HPDE6-E6E7 (cell line): ENCODE measurements at regions not wholly inside any gene's neighbourhood (a gene's known extent, or its start where the extent isn't known, plus 50 kb on each side); places are given as distances from the start of the nearest gene placed in this dataset.

Experiments
- DNase-seq: peaks from one replicate; pipeline ENCODE4 v3.0.0; 2011; ENCODE audit warnings: missing footprints; ENCODE audit errors: extremely low spot score

GRCh38 chr16:86362155-86362849 lies 148.0 kb upstream of the FOXF1 start:
- DNase-seq = no peak

GRCh38 chr16:86363057-86363490 lies 147.3 kb upstream of the FOXF1 start:
- no peak for DNase-seq

GRCh38 chr16:86363836-86364618 lies 146.3 kb upstream of the FOXF1 start:
- no peak for DNase-seq

GRCh38 chr16:86364653-86365380 lies 145.5 kb upstream of the FOXF1 start:
- DNase-seq = no peak

GRCh38 chr16:86365513-86366273 lies 144.6 kb upstream of the FOXF1 start:
- DNase-seq = no peak

- no peak for DNase-seq
Observed at GRCh38 chr16:86366481-86366880, 143.8 kb upstream of the FOXF1 start.

- DNase-seq = no peak
Observed at GRCh38 chr16:86367291-86368072, 142.8 kb upstream of the FOXF1 start.

- DNase-seq = no peak
Observed at GRCh38 chr16:86368261-86368660, 142.1 kb upstream of the FOXF1 start.

- DNase-seq = no peak
Observed at GRCh38 chr16:86370062-86370461, 140.3 kb upstream of the FOXF1 start.

- DNase-seq = no peak
Observed at GRCh38 chr16:86371083-86371803, 139.1 kb upstream of the FOXF1 start.

GRCh38 chr16:86372193-86372592 lies 138.1 kb upstream of the FOXF1 start:
- no peak for DNase-seq

GRCh38 chr16:86373276-86373901 lies 136.9 kb upstream of the FOXF1 start:
- DNase-seq = no peak

- DNase-seq = no peak
Observed at GRCh38 chr16:86374603-86375130, 135.7 kb upstream of the FOXF1 start.

- DNase-seq = no peak
Observed at GRCh38 chr16:86375364-86375763, 135.0 kb upstream of the FOXF1 start.

- no peak for DNase-seq
Observed at GRCh38 chr16:86375851-86376250, 134.5 kb upstream of the FOXF1 start.

- no peak for DNase-seq
Observed at GRCh38 chr16:86376837-86377236, 133.5 kb upstream of the FOXF1 start.

- no peak for DNase-seq
Observed at GRCh38 chr16:86377251-86378022, 132.9 kb upstream of the FOXF1 start.

- no peak for DNase-seq
Observed at GRCh38 chr16:86378128-86378527, 132.2 kb upstream of the FOXF1 start.
